HPDE6-E6E7 (cell line): ENCODE measurements at regions not wholly inside any gene's neighbourhood (a gene's known extent, or its start where the extent isn't known, plus 50 kb on each side); places are given as distances from the start of the nearest gene placed in this dataset.
A peak's percentile ranks its signal among the peaks of the same experiment; 100 is the strongest.

Experiments used
- DNase-seq: peaks from one replicate; pipeline ENCODE4 v3.0.0; 2011; ENCODE audit warnings: missing footprints; ENCODE audit errors: extremely low spot score

GRCh38 chr1:72938408-72938807 is 656.1 kb upstream of the NEGR1 start:
- no peak for DNase-seq

- no peak for DNase-seq
Measured at GRCh38 chr1:72937905-72938304, 655.6 kb upstream of the NEGR1 start.

- DNase-seq = no peak
Measured at GRCh38 chr1:72936942-72937341, 654.6 kb upstream of the NEGR1 start.

GRCh38 chr1:72936151-72936740 is 653.9 kb upstream of the NEGR1 start:
- peak; percentile 14 for DNase-seq

GRCh38 chr1:72932025-72932424 is 649.7 kb upstream of the NEGR1 start:
- no peak for DNase-seq

GRCh38 chr1:72930528-72930927 is 648.2 kb upstream of the NEGR1 start:
- no peak for DNase-seq

- DNase-seq = no peak
Measured at GRCh38 chr1:72918940-72919339, 636.6 kb upstream of the NEGR1 start.

- DNase-seq = no peak
Measured at GRCh38 chr1:72917920-72918319, 635.6 kb upstream of the NEGR1 start.

- DNase-seq = no peak
Measured at GRCh38 chr1:72915581-72915980, 633.2 kb upstream of the NEGR1 start.

GRCh38 chr1:72911656-72912055 is 629.3 kb upstream of the NEGR1 start:
- no peak for DNase-seq

GRCh38 chr1:72896256-72896655 is 613.9 kb upstream of the NEGR1 start:
- DNase-seq = no peak

GRCh38 chr1:72892461-72892860 is 610.1 kb upstream of the NEGR1 start:
- peak; percentile 33 for DNase-seq

- peak; percentile 52 for DNase-seq
Measured at GRCh38 chr1:72891976-72892375, 609.6 kb upstream of the NEGR1 start.

- no peak for DNase-seq
Measured at GRCh38 chr1:72885841-72886240, 603.5 kb upstream of the NEGR1 start.

GRCh38 chr1:72885017-72885416 is 602.7 kb upstream of the NEGR1 start:
- no peak for DNase-seq

- no peak for DNase-seq
Measured at GRCh38 chr1:72869873-72870272, 587.5 kb upstream of the NEGR1 start.

- DNase-seq = no peak
Measured at GRCh38 chr1:72869441-72869840, 587.1 kb upstream of the NEGR1 start.

GRCh38 chr1:72851597-72851996 is 569.3 kb upstream of the NEGR1 start:
- no peak for DNase-seq

GRCh38 chr1:72848997-72849396 is 566.7 kb upstream of the NEGR1 start:
- no peak for DNase-seq

GRCh38 chr1:72847651-72848050 is 565.3 kb upstream of the NEGR1 start:
- no peak for DNase-seq

GRCh38 chr1:72846476-72847278 is 564.3 kb upstream of the NEGR1 start:
- DNase-seq = no peak

GRCh38 chr1:72845981-72846380 is 563.6 kb upstream of the NEGR1 start:
- DNase-seq = no peak

GRCh38 chr1:72845381-72845780 is 563.0 kb upstream of the NEGR1 start:
- no peak for DNase-seq

- DNase-seq = peak; percentile 12
Measured at GRCh38 chr1:72837781-72838180, 555.4 kb upstream of the NEGR1 start.
